ENCODE measurements at regions not wholly inside any gene's neighbourhood (a gene's known extent, or its start where the extent isn't known, plus 50 kb on each side); places are given as distances from the start of the nearest gene placed in this dataset.
"Not testable (repeated sequence)": the region's sequence is repeated elsewhere in the genome, so short reads cannot be mapped to it uniquely, and the experiment has no call there.

GRCh38 chr17:64794548-64795274 is 124.6 kb downstream of the LRRC37A3 start:
- not testable (repeated sequence) for TF ChIP-seq CTCF (IDR thresholded peaks at IDR 0.05 in 2 of 3, conservative IDR thresholded peaks at IDR 0.05 in 1 of 3; ENCODE audit: borderline replicate concordance in 1 of 3, insufficient read depth in 1 of 3, low read depth in 2 of 3, low read length in 2 of 3); REST (IDR thresholded peaks at IDR 0.05; ENCODE audit: low read depth); MAX (IDR thresholded peaks at IDR 0.05); EZH2 (IDR thresholded peaks at IDR 0.05); YY1 (IDR thresholded peaks at IDR 0.05; ENCODE audit: extremely low read depth, insufficient replicate concordance, low read depth, low read length); SIN3A (IDR thresholded peaks at IDR 0.05; ENCODE audit: low read depth); SP1 (IDR thresholded peaks at IDR 0.05; ENCODE audit: low read depth); ZNF274 (IDR thresholded peaks at IDR 0.05; ENCODE audit: low read depth, low read length); POLR2AphosphoS5 (IDR thresholded peaks at IDR 0.05; ENCODE audit: low read depth, low read length); RAD21 (IDR thresholded peaks at IDR 0.05; ENCODE audit: low read depth); ZFX (IDR thresholded peaks at IDR 0.05); POLR2A (IDR thresholded peaks at IDR 0.05; ENCODE audit: borderline replicate concordance, extremely low read depth, insufficient read depth, insufficient read length); EZH2phosphoT487 (IDR thresholded peaks at IDR 0.05; ENCODE audit: borderline replicate concordance)

Data from HCT116 (cell line).